ENCODE measurements at regions not wholly inside any gene's neighbourhood (a gene's known extent, or its start where the extent isn't known, plus 50 kb on each side); places are given as distances from the start of the nearest gene placed in this dataset.

GRCh38 chr2:237194081-237194480 lies 108.4 kb downstream of the COPS8 start:
- TF ChIP-seq POLR2A (IDR thresholded peaks at IDR 0.05) (no peak), POLR2AphosphoS5 (IDR thresholded peaks at IDR 0.05) (no peak), EP300 (IDR thresholded peaks at IDR 0.05) (no peak)
- TF ChIP-seq, protein P1, sequence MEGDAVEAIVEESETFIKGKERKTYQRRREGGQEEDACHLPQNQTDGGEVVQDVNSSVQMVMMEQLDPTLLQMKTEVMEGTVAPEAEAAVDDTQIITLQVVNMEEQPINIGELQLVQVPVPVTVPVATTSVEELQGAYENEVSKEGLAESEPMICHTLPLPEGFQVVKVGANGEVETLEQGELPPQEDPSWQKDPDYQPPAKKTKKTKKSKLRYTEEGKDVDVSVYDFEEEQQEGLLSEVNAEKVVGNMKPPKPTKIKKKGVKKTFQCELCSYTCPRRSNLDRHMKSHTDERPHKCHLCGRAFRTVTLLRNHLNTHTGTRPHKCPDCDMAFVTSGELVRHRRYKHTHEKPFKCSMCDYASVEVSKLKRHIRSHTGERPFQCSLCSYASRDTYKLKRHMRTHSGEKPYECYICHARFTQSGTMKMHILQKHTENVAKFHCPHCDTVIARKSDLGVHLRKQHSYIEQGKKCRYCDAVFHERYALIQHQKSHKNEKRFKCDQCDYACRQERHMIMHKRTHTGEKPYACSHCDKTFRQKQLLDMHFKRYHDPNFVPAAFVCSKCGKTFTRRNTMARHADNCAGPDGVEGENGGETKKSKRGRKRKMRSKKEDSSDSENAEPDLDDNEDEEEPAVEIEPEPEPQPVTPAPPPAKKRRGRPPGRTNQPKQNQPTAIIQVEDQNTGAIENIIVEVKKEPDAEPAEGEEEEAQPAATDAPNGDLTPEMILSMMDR (IDR thresholded peaks at IDR 0.05): no peak

Data from stomach (tissue), 4 donors.